Liver (tissue), 8 donors: ENCODE measurements at regions not wholly inside any gene's neighbourhood (a gene's known extent, or its start where the extent isn't known, plus 50 kb on each side); places are given as distances from the start of the nearest gene placed in this dataset.

ENCODE experiments used
- DNase-seq: peaks from one replicate; pipeline ENCODE4 v3.0.0-alpha.2; 2017; ENCODE audit warnings: low spot score
- H3K27ac ChIP-seq, 2 donors: one replicate each; pipeline ENCODE4 v1.7.0; 2013; ENCODE audit warnings: inconsistent platforms in 2 of 2, low read length in 2 of 2, control low read depth in 1 of 2, low read depth in 1 of 2, mild to moderate bottlenecking in 1 of 2
- H3K27me3 ChIP-seq, 4 donors: one replicate each; pipeline versions ENCODE4 v1.6.1 to v1.7.0; 2013; ENCODE audit warnings: low read length in 3 of 4, inconsistent platforms in 1 of 4, mild to moderate bottlenecking in 1 of 4, moderate library complexity in 1 of 4; ENCODE audit not compliant: control insufficient read depth in 4 of 4, insufficient read depth in 4 of 4
- H3K36me3 ChIP-seq, 4 donors: one replicate each; pipeline versions ENCODE4 v1.6.1 to v1.7.0; 2013; ENCODE audit warnings: low read length in 3 of 4, mild to moderate bottlenecking in 3 of 4, low read depth in 1 of 4, moderate library complexity in 1 of 4; ENCODE audit not compliant: control insufficient read depth in 4 of 4, insufficient read depth in 3 of 4
- H3K4me1 ChIP-seq, 4 donors: one replicate each; pipeline versions ENCODE4 v1.6.1 to v1.7.0; 2013; ENCODE audit warnings: low read length in 3 of 4, mild to moderate bottlenecking in 3 of 4, moderate library complexity in 1 of 4; ENCODE audit not compliant: control insufficient read depth in 4 of 4, insufficient read depth in 4 of 4
- H3K4me3 ChIP-seq, 3 donors: one replicate each; pipeline versions ENCODE4 v1.6.1 to v1.7.0; 2013; ENCODE audit warnings: low read length in 3 of 3, control low read depth in 1 of 3, low read depth in 1 of 3, mild to moderate bottlenecking in 1 of 3
- H3K9ac ChIP-seq, 2 donors: one replicate each; pipeline ENCODE4 v1.7.0; 2013; ENCODE audit warnings: low read length in 2 of 2, mild to moderate bottlenecking in 2 of 2, moderate library complexity in 2 of 2, control low read depth in 1 of 2, low read depth in 1 of 2
- H3K9me3 ChIP-seq, 4 donors: one replicate each; pipeline versions ENCODE4 v1.6.1 to v1.7.0; 2013; ENCODE audit warnings: low read length in 3 of 4; ENCODE audit not compliant: control insufficient read depth in 4 of 4
- EGR1 ChIP-seq, 2 donors: IDR thresholded peaks; 2 replicates each; pipeline ENCODE4 v1.6.1; 2016 to 2018; ENCODE audit warnings: antibody characterized with exemption in 2 of 2, low read depth in 2 of 2
- FOXA1 ChIP-seq: IDR thresholded peaks from 2 replicates; pipeline ENCODE4 v1.6.1; 2016; ENCODE audit warnings: antibody characterized with exemption
- FOXA2 ChIP-seq: IDR thresholded peaks from 2 replicates; pipeline ENCODE4 v1.6.1; 2016; ENCODE audit warnings: antibody characterized with exemption
- GABPA ChIP-seq, 2 donors: IDR thresholded peaks in 1 of 2; conservative IDR thresholded peaks in 1 of 2; 2 replicates each; pipeline ENCODE4 v1.6.1; 2016; ENCODE audit warnings: antibody characterized with exemption in 2 of 2, mild to moderate bottlenecking in 1 of 2, moderate library complexity in 1 of 2
- HNF4A ChIP-seq, 2 donors: conservative IDR thresholded peaks; 2 replicates each; pipeline ENCODE4 v1.6.1; 2016; ENCODE audit warnings: antibody characterized with exemption in 2 of 2, mild to moderate bottlenecking in 2 of 2
- HNF4G ChIP-seq: IDR thresholded peaks from 2 replicates; pipeline ENCODE4 v1.6.1; 2016; ENCODE audit warnings: antibody characterized with exemption
- JUND ChIP-seq, 2 donors: IDR thresholded peaks; 2 replicates each; pipeline ENCODE4 v1.6.1; 2016; ENCODE audit warnings: antibody characterized with exemption in 2 of 2
- NR2F2 ChIP-seq: IDR thresholded peaks from 2 replicates; pipeline ENCODE4 v1.6.1; 2016; ENCODE audit warnings: antibody characterized with exemption
- RAD21 ChIP-seq, 2 donors: IDR thresholded peaks; 2 replicates each; pipeline ENCODE4 v1.6.1; 2016; ENCODE audit warnings: antibody characterized with exemption in 2 of 2, mild to moderate bottlenecking in 2 of 2
- RXRA ChIP-seq, 2 donors: IDR thresholded peaks; 2 replicates each; pipeline ENCODE4 v1.6.1; 2017 to 2018; ENCODE audit warnings: antibody characterized with exemption in 2 of 2, mild to moderate bottlenecking in 1 of 2
- SP1 ChIP-seq: IDR thresholded peaks from 2 replicates; pipeline ENCODE4 v1.6.1; 2018; ENCODE audit warnings: antibody characterized with exemption, mild to moderate bottlenecking
- TAF1 ChIP-seq: conservative IDR thresholded peaks from 2 replicates; pipeline ENCODE4 v1.6.1; 2016; ENCODE audit warnings: antibody characterized with exemption, mild to moderate bottlenecking
- YY1 ChIP-seq: IDR thresholded peaks from 2 replicates; pipeline ENCODE4 v1.6.1; 2016; ENCODE audit warnings: antibody characterized with exemption, mild to moderate bottlenecking
- WGBS: extraction: QIAGEN DNeasy Blood & Tissue Kit; methylation state at CpG from one replicate; pipeline ENCODE4 v1.1.7; 2013; 5-methylcytosine and 5-hydroxymethylcytosine counted together
- TF ChIP-seq, protein P1 (sequence below): IDR thresholded peaks from 2 replicates; pipeline ENCODE4 v1.6.1; 2016; ENCODE audit warnings: antibody characterized with exemption
- TF ChIP-seq, protein P2 (sequence below): IDR thresholded peaks from 2 replicates; pipeline ENCODE4 v1.6.1; 2016; ENCODE audit warnings: antibody characterized with exemption
- TF ChIP-seq, protein P3 (sequence below): IDR thresholded peaks from 2 replicates; pipeline ENCODE4 v1.6.1; 2016; ENCODE audit warnings: antibody characterized with exemption
- TF ChIP-seq, protein P4 (sequence below): IDR thresholded peaks from 2 replicates; pipeline ENCODE4 v1.6.1; 2016; ENCODE audit warnings: antibody characterized with exemption, mild to moderate bottlenecking
- TF ChIP-seq, protein P5 (sequence below): fragments of 150-350 bp; IDR thresholded peaks from 2 replicates; pipeline ENCODE4 v1.5.1; 2017; ENCODE audit warnings: improper control_type of control experiment, low read depth, low read length; ENCODE audit not compliant: missing input control
- donor health status: healthy.
- donor health status: healthy.
- donor health status: healthy.
- donor health status: healthy.
- donor health status: healthy.

DNA sequence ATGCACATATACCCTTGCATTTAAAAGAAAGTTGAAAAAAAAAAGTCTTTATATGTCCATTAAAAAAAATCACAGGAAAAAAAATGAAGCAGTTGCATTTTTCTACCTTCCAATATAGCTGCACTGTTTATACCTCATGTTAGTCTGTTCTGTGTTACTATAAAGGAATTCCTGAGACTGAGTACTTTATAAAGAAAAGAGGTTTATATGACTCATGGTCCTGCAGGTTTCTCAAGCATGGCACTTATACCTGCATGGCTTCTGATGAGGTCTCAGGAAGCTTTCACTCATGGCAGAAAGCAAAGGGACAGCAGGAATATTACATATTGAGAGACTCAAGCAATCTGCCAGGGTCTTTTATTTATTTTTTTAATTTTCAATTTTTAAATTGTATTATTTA is 277.2 kb upstream of the BCHE start:
- Histone ChIP-seq H3K27ac (no peak overlapping the region), H3K9me3 (no peaks in the 10 kb centered on the region), H3K9ac (no peak overlapping the region), H3K4me3 (no peak overlapping the region), H3K36me3 (no peaks in the 10 kb centered on the region), H3K27me3 (no peaks in the 10 kb centered on the region), H3K4me1 (no peaks in the 10 kb centered on the region)
- TF ChIP-seq RXRA (IDR thresholded peaks at IDR 0.05) (no peak), TAF1 (no peak), GABPA (IDR thresholded peaks at IDR 0.05 in 1 of 2, conservative IDR thresholded peaks at IDR 0.05 in 1 of 2) (no peak), HNF4A (conservative IDR thresholded peaks at IDR 0.05) (no peak), HNF4G (no peak), RAD21 (IDR thresholded peaks at IDR 0.05) (no peak), FOXA2 (no peak), SP1 (no peak), JUND (IDR thresholded peaks at IDR 0.05) (no peak), FOXA1 (no peak), EGR1 (IDR thresholded peaks at IDR 0.05; ENCODE audit: low read depth in 2 of 2) (no peak), NR2F2 (no peak), YY1 (no peak)
- TF ChIP-seq, protein P1, sequence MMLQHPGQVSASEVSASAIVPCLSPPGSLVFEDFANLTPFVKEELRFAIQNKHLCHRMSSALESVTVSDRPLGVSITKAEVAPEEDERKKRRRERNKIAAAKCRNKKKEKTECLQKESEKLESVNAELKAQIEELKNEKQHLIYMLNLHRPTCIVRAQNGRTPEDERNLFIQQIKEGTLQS: no peak
- TF ChIP-seq, protein P2, sequence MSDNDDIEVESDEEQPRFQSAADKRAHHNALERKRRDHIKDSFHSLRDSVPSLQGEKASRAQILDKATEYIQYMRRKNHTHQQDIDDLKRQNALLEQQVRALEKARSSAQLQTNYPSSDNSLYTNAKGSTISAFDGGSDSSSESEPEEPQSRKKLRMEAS: no peak
- TF ChIP-seq, protein P3, sequence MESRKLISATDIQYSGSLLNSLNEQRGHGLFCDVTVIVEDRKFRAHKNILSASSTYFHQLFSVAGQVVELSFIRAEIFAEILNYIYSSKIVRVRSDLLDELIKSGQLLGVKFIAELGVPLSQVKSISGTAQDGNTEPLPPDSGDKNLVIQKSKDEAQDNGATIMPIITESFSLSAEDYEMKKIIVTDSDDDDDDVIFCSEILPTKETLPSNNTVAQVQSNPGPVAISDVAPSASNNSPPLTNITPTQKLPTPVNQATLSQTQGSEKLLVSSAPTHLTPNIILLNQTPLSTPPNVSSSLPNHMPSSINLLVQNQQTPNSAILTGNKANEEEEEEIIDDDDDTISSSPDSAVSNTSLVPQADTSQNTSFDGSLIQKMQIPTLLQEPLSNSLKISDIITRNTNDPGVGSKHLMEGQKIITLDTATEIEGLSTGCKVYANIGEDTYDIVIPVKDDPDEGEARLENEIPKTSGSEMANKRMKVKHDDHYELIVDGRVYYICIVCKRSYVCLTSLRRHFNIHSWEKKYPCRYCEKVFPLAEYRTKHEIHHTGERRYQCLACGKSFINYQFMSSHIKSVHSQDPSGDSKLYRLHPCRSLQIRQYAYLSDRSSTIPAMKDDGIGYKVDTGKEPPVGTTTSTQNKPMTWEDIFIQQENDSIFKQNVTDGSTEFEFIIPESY: no peak
- TF ChIP-seq, protein P4, sequence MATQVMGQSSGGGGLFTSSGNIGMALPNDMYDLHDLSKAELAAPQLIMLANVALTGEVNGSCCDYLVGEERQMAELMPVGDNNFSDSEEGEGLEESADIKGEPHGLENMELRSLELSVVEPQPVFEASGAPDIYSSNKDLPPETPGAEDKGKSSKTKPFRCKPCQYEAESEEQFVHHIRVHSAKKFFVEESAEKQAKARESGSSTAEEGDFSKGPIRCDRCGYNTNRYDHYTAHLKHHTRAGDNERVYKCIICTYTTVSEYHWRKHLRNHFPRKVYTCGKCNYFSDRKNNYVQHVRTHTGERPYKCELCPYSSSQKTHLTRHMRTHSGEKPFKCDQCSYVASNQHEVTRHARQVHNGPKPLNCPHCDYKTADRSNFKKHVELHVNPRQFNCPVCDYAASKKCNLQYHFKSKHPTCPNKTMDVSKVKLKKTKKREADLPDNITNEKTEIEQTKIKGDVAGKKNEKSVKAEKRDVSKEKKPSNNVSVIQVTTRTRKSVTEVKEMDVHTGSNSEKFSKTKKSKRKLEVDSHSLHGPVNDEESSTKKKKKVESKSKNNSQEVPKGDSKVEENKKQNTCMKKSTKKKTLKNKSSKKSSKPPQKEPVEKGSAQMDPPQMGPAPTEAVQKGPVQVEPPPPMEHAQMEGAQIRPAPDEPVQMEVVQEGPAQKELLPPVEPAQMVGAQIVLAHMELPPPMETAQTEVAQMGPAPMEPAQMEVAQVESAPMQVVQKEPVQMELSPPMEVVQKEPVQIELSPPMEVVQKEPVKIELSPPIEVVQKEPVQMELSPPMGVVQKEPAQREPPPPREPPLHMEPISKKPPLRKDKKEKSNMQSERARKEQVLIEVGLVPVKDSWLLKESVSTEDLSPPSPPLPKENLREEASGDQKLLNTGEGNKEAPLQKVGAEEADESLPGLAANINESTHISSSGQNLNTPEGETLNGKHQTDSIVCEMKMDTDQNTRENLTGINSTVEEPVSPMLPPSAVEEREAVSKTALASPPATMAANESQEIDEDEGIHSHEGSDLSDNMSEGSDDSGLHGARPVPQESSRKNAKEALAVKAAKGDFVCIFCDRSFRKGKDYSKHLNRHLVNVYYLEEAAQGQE: no peak
- TF ChIP-seq, protein P5, sequence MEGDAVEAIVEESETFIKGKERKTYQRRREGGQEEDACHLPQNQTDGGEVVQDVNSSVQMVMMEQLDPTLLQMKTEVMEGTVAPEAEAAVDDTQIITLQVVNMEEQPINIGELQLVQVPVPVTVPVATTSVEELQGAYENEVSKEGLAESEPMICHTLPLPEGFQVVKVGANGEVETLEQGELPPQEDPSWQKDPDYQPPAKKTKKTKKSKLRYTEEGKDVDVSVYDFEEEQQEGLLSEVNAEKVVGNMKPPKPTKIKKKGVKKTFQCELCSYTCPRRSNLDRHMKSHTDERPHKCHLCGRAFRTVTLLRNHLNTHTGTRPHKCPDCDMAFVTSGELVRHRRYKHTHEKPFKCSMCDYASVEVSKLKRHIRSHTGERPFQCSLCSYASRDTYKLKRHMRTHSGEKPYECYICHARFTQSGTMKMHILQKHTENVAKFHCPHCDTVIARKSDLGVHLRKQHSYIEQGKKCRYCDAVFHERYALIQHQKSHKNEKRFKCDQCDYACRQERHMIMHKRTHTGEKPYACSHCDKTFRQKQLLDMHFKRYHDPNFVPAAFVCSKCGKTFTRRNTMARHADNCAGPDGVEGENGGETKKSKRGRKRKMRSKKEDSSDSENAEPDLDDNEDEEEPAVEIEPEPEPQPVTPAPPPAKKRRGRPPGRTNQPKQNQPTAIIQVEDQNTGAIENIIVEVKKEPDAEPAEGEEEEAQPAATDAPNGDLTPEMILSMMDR: no peak
- no peak for DNase-seq

DNA sequence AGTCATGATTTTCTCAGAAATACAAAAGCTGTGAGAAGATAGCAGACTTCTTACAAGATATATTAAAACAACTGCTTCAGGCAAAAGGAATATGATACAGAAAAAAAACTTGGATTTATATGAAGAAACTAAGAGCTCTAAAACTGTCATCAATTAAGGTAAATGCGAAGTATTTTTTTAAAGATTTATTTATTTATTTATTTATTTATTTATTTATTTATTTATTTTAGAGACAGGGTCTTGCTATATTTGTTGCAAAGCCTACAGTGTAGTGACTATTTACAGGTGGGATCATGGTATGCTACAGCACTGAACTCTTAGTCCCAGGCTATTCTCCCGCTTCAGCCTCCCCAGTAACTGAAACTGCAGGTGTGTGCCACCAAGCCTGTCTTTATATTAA is 274.3 kb upstream of the BCHE start:
- no peaks in the 10 kb centered on the region for H3K4me1 ChIP-seq
- H3K9me3 ChIP-seq: no peaks in the 10 kb centered on the region
- WGBS: 84% methylated on average over 2 of the region's 2 CpGs
- no peak for DNase-seq
- H3K27me3 ChIP-seq: no peaks in the 10 kb centered on the region
- H3K4me3 ChIP-seq: no peak overlapping the region
- H3K9ac ChIP-seq: no peak overlapping the region
- H3K36me3 ChIP-seq: no peaks in the 10 kb centered on the region
- no peak overlapping the region for H3K27ac ChIP-seq
- TF ChIP-seq HNF4A (conservative IDR thresholded peaks at IDR 0.05): no peak
- TF ChIP-seq FOXA1: no peak
- no peak for TF ChIP-seq RXRA (IDR thresholded peaks at IDR 0.05)
- TF ChIP-seq, protein P2: no peak
- no peak for TF ChIP-seq YY1
- TF ChIP-seq, protein P5: no peak
- TF ChIP-seq NR2F2: no peak
- no peak for TF ChIP-seq RAD21 (IDR thresholded peaks at IDR 0.05)
- no peak for TF ChIP-seq FOXA2
- TF ChIP-seq GABPA (IDR thresholded peaks at IDR 0.05 in 1 of 2, conservative IDR thresholded peaks at IDR 0.05 in 1 of 2): no peak
- TF ChIP-seq HNF4G: no peak
- no peak for TF ChIP-seq SP1
- TF ChIP-seq TAF1: no peak
- TF ChIP-seq, protein P3: no peak
- TF ChIP-seq EGR1 (IDR thresholded peaks at IDR 0.05; ENCODE audit: low read depth in 2 of 2): no peak
